ENCODE measurements at regions not wholly inside any gene's neighbourhood (a gene's known extent, or its start where the extent isn't known, plus 50 kb on each side); places are given as distances from the start of the nearest gene placed in this dataset.

GRCh38 chr12:89185889-89186288, 166.4 kb downstream of the DUSP6 start:
- TF ChIP-seq REST (IDR thresholded peaks at IDR 0.05; ENCODE audit: low read depth, low read length) (no peak), CTCF (IDR thresholded peaks at IDR 0.05) (no peak), SIN3A (IDR thresholded peaks at IDR 0.05; ENCODE audit: borderline replicate concordance, low read depth, low read length) (no peak), GABPA (IDR thresholded peaks at IDR 0.05; ENCODE audit: low read depth) (no peak), YY1 (IDR thresholded peaks at IDR 0.05; ENCODE audit: low read depth) (no peak), NFIC (IDR thresholded peaks at IDR 0.05; ENCODE audit: borderline replicate concordance) (no peak), RAD21 (IDR thresholded peaks at IDR 0.05; ENCODE audit: low read length) (no peak), POLR2AphosphoS5 (IDR thresholded peaks at IDR 0.05; ENCODE audit: low read depth, low read length) (no peak), TEAD4 (IDR thresholded peaks at IDR 0.05; ENCODE audit: borderline replicate concordance, insufficient read depth) (no peak), EZH2phosphoT487 (IDR thresholded peaks at IDR 0.05; ENCODE audit: borderline replicate concordance, low read depth) (no peak)
